ENCODE measurements at regions not wholly inside any gene's neighbourhood (a gene's known extent, or its start where the extent isn't known, plus 50 kb on each side); places are given as distances from the start of the nearest gene placed in this dataset.

GRCh38 chr17:70716551-70716950 lies 547.2 kb downstream of the KCNJ2 start:
- TF ChIP-seq CTCF (IDR thresholded peaks at IDR 0.05): no peak
- no peak for TF ChIP-seq IRF2 (CRISPR knock-in tag; IDR thresholded peaks at IDR 0.05; ENCODE audit: borderline replicate concordance, low read depth)
- no peak for TF ChIP-seq ATF1 (CRISPR knock-in tag; IDR thresholded peaks at IDR 0.05)
- no peak for TF ChIP-seq MLX (CRISPR knock-in tag; IDR thresholded peaks at IDR 0.05)
